Endothelial cell of umbilical vein (primary cell): ENCODE measurements at regions not wholly inside any gene's neighbourhood (a gene's known extent, or its start where the extent isn't known, plus 50 kb on each side); places are given as distances from the start of the nearest gene placed in this dataset.
A peak's percentile ranks its signal among the peaks of the same experiment; 100 is the strongest.

Experiments used
- CTCF ChIP-seq, 2 donors: IDR thresholded peaks; 1 replicate in 1 of 2; 2 replicates in 1 of 2; pipeline ENCODE4 v1.5.1; 2011; ENCODE audit warnings: low read length in 2 of 2, mild to moderate bottlenecking in 2 of 2, moderate library complexity in 2 of 2, control low read depth in 1 of 2, inconsistent platforms in 1 of 2, low read depth in 1 of 2; ENCODE audit not compliant: insufficient read depth in 1 of 2; ENCODE audit errors: extremely low read depth in 1 of 2
- EZH2 ChIP-seq: IDR thresholded peaks from 2 replicates; pipeline ENCODE4 v1.6.1; 2012; ENCODE audit warnings: borderline replicate concordance, low read depth, mild to moderate bottlenecking, moderate library complexity, low read length, inconsistent platforms; ENCODE audit not compliant: severe bottlenecking
- FOS ChIP-seq: IDR thresholded peaks from 2 replicates; pipeline ENCODE4 v1.6.1; 2011; ENCODE audit warnings: mild to moderate bottlenecking, low read length, moderate library complexity, borderline replicate concordance; ENCODE audit not compliant: insufficient read depth
- GATA2 ChIP-seq: IDR thresholded peaks from 2 replicates; pipeline ENCODE4 v1.7.0; 2011; ENCODE audit warnings: low read depth, mild to moderate bottlenecking, moderate library complexity, mixed read lengths, low read length; ENCODE audit not compliant: insufficient read length, insufficient read depth
- MYC ChIP-seq: IDR thresholded peaks from one replicate; pipeline ENCODE4 v1.6.1; 2011; ENCODE audit warnings: mild to moderate bottlenecking, low read depth, low read length
- POLR2A ChIP-seq: IDR thresholded peaks from 2 replicates; pipeline ENCODE4 v1.6.1; 2012; ENCODE audit warnings: low read depth, mild to moderate bottlenecking, control low read depth, low read length
- POLR2AphosphoS5 ChIP-seq: IDR thresholded peaks from 2 replicates; pipeline ENCODE4 v1.6.1; 2012; ENCODE audit warnings: low read depth, mild to moderate bottlenecking, control low read depth, low read length, moderate library complexity; ENCODE audit not compliant: insufficient read depth

- TF ChIP-seq CTCF (IDR thresholded peaks at IDR 0.05; ENCODE audit: extremely low read depth in 1 of 2, insufficient read depth in 1 of 2, low read depth in 1 of 2, low read length in 2 of 2) (no peak), EZH2 (no peak), POLR2A (no peak), MYC (no peak), GATA2 (peak; percentile 47), POLR2AphosphoS5 (no peak), FOS (no peak)
These were observed 225.2 kb downstream of the FOXO1 start for GRCh38 chr13:40440990-40441820.
